NB4 (cell line): ENCODE measurements at regions not wholly inside any gene's neighbourhood (a gene's known extent, or its start where the extent isn't known, plus 50 kb on each side); places are given as distances from the start of the nearest gene placed in this dataset.

ENCODE experiments used
- DNase-seq: peaks from one replicate; pipeline ENCODE4 v3.0.0; 2010; ENCODE audit warnings: low read depth
- H3K4me3 ChIP-seq: one replicate; pipeline ENCODE4 v1.5.1; 2011; ENCODE audit warnings: mild to moderate bottlenecking, low read depth, low read length, moderate library complexity
- MYC ChIP-seq: IDR thresholded peaks from 2 replicates; pipeline ENCODE4 v1.6.1; 2011; ENCODE audit warnings: low read depth, low read length
- POLR2A ChIP-seq: IDR thresholded peaks from 2 replicates; pipeline ENCODE4 v1.6.1; 2011; ENCODE audit warnings: mild to moderate bottlenecking; ENCODE audit not compliant: insufficient read length; ENCODE audit errors: extremely low read depth
- TF ChIP-seq, protein P1 (sequence below): IDR thresholded peaks from 2 replicates; pipeline ENCODE4 v1.6.1; 2011; ENCODE audit warnings: low read depth, low read length
- TF ChIP-seq, protein P2 (sequence below): IDR thresholded peaks from one replicate; pipeline ENCODE4 v1.5.1; 2012; ENCODE audit warnings: low read depth, low read length

DNA sequence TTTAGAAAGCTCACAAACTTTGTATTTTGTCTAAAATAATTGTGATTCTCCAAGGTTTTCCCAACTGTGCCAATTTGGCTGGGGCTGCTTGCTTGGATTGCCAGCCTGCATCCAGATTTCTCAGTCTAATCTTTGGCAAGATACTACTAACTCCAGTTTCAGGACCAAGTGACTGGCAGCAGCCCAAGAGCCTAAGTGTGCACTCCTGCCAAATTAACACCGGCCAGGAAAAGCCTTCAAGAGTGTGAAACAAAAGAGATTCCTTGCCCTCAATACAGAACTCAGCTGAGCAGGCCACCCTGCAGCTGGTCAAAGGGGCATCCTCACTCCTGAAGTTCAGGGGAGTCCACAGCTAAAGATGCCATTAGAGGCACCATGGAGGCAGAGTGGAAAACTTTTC is 589.0 kb upstream of the ACVR2A start:
- TF ChIP-seq MYC (no peak), POLR2A (no peak)
- TF ChIP-seq, protein P1, sequence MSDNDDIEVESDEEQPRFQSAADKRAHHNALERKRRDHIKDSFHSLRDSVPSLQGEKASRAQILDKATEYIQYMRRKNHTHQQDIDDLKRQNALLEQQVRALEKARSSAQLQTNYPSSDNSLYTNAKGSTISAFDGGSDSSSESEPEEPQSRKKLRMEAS: no peak
- TF ChIP-seq, protein P2, sequence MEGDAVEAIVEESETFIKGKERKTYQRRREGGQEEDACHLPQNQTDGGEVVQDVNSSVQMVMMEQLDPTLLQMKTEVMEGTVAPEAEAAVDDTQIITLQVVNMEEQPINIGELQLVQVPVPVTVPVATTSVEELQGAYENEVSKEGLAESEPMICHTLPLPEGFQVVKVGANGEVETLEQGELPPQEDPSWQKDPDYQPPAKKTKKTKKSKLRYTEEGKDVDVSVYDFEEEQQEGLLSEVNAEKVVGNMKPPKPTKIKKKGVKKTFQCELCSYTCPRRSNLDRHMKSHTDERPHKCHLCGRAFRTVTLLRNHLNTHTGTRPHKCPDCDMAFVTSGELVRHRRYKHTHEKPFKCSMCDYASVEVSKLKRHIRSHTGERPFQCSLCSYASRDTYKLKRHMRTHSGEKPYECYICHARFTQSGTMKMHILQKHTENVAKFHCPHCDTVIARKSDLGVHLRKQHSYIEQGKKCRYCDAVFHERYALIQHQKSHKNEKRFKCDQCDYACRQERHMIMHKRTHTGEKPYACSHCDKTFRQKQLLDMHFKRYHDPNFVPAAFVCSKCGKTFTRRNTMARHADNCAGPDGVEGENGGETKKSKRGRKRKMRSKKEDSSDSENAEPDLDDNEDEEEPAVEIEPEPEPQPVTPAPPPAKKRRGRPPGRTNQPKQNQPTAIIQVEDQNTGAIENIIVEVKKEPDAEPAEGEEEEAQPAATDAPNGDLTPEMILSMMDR: no peak
- no peak for DNase-seq
- H3K4me3 ChIP-seq: no peak overlapping the region

DNA sequence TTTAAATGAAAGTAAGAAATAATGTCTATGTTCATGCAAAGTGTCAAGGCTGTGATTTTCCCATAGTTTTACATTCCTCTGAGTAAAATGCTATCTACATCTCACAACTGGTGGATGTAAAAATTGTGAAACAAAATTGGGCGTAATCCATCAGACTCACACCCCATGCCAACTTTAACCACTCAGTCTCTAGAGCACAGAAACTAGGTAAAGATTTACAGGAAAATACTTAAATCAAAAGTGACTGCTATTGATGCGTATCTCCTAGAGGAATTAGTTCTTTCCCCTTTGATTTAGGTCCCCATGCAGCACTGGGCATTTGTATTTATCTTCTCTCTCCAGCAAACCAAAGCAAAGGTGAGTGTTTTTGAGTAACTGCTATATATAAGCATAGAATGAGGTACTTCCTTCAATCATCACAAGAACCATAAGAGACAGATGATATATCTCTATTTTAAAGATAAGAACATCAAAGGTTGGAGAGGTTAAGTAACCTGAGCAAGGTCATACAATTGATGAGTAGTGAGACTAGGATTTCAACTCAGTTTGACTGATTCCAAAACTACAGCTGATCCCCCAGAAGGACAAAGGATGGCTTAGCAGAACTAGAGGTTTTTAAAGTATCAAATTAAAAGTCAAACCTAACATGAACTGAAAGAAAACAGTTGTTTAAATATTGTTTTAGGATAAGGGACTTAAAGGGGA is 594.0 kb upstream of the ACVR2A start:
- H3K4me3 ChIP-seq: no peak overlapping the region
- TF ChIP-seq, protein P2: no peak
- TF ChIP-seq, protein P1: no peak
- DNase-seq: no peak

DNA sequence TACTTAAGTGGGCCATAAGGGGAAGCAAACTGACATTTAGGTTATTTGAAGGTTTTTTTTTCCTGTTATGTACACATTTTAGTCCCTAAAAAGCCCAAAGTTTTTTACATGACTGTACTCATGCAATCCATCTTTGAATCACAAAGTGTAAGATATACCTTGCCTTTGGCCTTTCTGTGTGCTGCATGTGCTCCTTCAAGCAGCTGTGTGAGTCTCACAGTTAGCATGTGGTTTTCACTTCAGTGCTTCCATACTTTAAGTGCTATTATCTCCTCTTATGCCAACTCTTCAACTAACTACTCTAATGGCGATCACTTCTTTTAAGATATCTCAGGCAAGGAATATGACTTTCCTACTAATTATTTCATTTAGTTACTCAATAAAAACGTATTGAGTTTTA is 597.1 kb upstream of the ACVR2A start:
- no peak for DNase-seq
- TF ChIP-seq, protein P2: no peak
- TF ChIP-seq MYC: no peak
- TF ChIP-seq, protein P1: no peak
- TF ChIP-seq POLR2A: no peak
- no peak overlapping the region for H3K4me3 ChIP-seq

DNA sequence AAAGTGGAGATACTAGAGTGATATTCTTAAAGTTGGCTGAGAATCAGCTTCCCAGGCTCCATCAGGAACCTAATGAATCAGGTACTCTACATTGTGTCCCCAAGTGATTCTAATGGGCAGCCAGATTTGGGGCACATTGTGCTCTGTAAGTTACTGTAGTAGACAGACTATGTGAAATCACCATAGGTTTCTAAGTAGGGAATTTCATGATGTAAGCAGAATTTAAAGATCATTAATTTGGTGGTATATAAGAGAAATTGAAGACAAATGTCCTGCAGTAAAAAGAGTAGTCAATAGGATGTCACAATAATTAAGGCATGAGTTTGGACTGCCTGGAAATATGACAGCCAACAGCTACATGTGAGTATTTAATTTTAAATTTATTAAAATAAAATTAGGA is 602.4 kb upstream of the ACVR2A start:
- H3K4me3 ChIP-seq: no peak overlapping the region
- no peak for TF ChIP-seq MYC
- no peak for DNase-seq

DNA sequence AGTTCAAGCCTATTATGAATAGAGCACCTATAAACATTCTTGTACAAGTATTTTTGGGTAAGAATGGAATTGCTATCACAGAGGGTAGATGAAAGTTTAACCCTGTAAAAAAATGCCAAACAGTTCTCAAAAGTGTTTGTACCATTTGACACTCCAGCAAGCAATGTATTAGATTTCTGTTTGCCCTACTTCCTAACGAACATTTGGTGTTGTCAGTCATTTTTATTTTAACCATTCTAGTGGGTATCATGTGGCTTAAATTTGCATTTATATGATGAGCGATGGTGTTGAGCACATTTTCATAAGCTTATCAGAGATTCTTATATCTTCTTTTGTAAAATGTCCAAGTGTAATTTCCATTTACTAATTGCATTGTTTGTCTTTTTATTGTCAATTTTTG is 608.2 kb upstream of the ACVR2A start:
- H3K4me3 ChIP-seq: no peak overlapping the region
- TF ChIP-seq POLR2A (no peak), MYC (no peak)
- TF ChIP-seq, protein P2: no peak
- TF ChIP-seq, protein P1: no peak
- DNase-seq: no peak

DNA sequence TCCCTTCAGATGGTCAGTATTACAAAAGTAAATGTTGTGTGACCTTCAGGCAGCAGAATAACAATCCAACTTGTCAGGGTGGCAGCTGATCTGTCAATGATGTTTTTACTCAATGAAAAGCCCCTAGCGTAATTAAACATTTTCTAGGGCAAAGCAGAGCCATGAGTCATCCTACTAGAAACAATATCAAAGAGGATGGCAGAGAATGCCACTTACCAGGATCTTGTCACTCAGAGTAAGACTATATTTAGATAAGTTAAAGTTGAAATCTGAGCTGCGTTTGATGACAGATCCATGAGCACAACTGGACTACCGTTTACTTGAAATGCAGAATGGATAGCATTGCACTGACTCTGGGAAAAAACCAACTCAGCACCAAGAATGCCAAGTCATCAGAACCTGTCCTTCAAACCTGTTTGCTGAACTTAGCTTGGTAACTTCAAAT is 612.6 kb upstream of the ACVR2A start:
- no peak overlapping the region for H3K4me3 ChIP-seq
- DNase-seq: no peak
- TF ChIP-seq POLR2A: no peak
- TF ChIP-seq, protein P2: no peak
